ENCODE measurements at regions not wholly inside any gene's neighbourhood (a gene's known extent, or its start where the extent isn't known, plus 50 kb on each side); places are given as distances from the start of the nearest gene placed in this dataset.
A peak's percentile ranks its signal among the peaks of the same experiment; 100 is the strongest.

DNA sequence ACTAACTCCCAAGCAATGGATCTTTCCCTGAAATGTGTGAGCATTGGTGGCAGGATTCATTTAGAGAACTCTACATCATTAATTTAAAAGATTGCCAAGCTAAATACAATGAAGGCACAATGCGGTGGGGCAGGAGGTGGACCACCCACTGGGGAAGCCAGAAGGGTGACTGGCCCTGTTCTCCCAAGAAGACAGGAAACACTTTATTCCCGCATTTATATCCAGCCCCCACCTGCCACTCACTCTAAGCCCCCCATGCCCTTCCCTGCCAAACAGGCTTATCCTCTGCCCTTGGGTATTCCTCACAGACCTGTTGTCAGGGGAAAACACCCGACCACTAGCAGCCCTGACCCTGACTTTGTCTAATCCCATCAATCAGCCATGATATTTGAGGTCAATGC, 189.1 kb upstream of the UBL3 start:
- no peak for DNase-seq (ENCODE audit: low read depth)
- TF ChIP-seq, protein P1, sequence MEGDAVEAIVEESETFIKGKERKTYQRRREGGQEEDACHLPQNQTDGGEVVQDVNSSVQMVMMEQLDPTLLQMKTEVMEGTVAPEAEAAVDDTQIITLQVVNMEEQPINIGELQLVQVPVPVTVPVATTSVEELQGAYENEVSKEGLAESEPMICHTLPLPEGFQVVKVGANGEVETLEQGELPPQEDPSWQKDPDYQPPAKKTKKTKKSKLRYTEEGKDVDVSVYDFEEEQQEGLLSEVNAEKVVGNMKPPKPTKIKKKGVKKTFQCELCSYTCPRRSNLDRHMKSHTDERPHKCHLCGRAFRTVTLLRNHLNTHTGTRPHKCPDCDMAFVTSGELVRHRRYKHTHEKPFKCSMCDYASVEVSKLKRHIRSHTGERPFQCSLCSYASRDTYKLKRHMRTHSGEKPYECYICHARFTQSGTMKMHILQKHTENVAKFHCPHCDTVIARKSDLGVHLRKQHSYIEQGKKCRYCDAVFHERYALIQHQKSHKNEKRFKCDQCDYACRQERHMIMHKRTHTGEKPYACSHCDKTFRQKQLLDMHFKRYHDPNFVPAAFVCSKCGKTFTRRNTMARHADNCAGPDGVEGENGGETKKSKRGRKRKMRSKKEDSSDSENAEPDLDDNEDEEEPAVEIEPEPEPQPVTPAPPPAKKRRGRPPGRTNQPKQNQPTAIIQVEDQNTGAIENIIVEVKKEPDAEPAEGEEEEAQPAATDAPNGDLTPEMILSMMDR (IDR thresholded peaks at IDR 0.05; ENCODE audit: insufficient read depth, low read depth, low read length, missing control alignments): no peak
- H3K4me3 ChIP-seq (ENCODE audit: low read length): no peak overlapping the region

DNA sequence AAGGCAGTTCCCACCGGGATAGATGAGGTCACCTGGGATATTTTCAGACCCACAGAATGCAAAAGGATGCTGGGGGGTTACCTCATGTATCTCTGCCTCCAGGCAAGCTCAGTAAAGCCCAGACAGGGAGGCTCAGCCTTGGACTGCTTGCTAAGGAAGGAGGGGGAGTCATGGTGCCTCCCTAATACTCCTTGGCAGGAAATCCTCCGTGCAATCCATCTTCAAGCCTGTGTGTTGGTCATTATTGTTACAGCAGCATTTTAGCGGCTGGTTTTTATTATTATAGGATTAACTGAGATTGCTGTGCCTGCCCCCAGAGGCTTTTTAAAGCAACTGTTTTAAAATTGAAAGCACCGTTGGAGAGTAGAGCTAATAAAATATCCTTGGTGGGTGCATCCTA, 188.5 kb upstream of the UBL3 start:
- no peak for DNase-seq (ENCODE audit: low read depth)
- TF ChIP-seq, protein P1 (IDR thresholded peaks at IDR 0.05; ENCODE audit: insufficient read depth, low read depth, low read length, missing control alignments): no peak
- H3K4me3 ChIP-seq (ENCODE audit: low read length): no peak overlapping the region

DNA sequence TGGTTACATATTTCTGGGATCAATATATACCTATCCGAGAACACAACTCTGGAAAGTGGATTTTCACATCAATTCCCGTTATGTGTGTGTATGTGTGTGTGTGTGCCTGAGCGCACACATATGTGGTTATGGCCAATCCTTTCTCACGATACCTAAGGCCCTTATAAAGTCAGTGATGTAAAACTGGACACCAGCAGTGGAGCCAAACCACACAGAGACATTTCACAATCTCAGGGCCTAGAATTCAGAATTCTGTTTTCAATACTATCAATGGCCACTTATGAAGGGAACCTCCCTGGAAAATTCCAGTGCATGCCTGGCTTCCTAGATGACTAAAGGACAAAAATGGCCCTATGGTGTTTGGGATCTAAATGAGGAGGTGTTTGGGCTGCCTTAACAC, 187.3 kb upstream of the UBL3 start:
- H3K4me3 ChIP-seq (ENCODE audit: low read length): no peak overlapping the region
- TF ChIP-seq, protein P1 (IDR thresholded peaks at IDR 0.05; ENCODE audit: insufficient read depth, low read depth, low read length, missing control alignments): no peak
- no peak for DNase-seq (ENCODE audit: low read depth)

DNA sequence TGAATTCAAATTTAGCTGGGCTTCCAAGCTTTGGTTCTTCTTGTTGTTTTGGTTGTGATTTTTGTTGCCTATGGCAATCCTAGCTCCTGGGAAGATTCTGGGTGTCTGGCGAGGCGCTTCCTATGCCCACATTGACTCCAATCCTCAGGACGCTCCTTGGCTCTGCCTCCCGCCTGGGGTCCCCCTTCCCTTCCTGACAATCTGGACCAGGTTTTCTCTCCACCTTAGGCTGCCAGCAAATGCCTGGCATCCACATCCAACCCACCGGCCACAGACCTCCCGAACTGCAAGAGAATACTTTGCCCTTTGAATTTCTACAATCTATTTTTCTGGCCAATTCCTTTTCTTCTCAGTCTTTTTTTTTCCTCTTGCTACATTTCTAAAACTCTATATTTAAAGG, 186.9 kb upstream of the UBL3 start:
- TF ChIP-seq, protein P1 (IDR thresholded peaks at IDR 0.05; ENCODE audit: insufficient read depth, low read depth, low read length, missing control alignments): no peak
- no peak overlapping the region for H3K4me3 ChIP-seq (ENCODE audit: low read length)
- DNase-seq (ENCODE audit: low read depth): no peak

DNA sequence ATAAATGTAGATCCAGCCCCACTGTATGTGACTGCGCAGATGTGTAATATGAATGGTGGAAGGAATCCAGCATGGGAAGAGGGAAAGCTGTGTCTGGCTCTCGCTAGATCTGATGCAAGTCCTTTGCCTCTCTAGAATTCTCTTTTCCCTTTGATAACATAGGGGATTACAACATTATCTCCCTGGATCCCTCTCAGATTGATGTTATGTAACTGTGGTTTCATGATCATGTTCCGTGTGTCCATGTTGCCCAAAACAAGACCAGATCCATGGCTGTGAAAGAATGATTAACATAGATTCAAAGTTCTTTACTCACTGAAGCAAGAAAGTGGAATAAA, 184.0 kb upstream of the UBL3 start:
- DNase-seq (ENCODE audit: low read depth): no peak
- TF ChIP-seq, protein P1 (IDR thresholded peaks at IDR 0.05; ENCODE audit: insufficient read depth, low read depth, low read length, missing control alignments): no peak

DNA sequence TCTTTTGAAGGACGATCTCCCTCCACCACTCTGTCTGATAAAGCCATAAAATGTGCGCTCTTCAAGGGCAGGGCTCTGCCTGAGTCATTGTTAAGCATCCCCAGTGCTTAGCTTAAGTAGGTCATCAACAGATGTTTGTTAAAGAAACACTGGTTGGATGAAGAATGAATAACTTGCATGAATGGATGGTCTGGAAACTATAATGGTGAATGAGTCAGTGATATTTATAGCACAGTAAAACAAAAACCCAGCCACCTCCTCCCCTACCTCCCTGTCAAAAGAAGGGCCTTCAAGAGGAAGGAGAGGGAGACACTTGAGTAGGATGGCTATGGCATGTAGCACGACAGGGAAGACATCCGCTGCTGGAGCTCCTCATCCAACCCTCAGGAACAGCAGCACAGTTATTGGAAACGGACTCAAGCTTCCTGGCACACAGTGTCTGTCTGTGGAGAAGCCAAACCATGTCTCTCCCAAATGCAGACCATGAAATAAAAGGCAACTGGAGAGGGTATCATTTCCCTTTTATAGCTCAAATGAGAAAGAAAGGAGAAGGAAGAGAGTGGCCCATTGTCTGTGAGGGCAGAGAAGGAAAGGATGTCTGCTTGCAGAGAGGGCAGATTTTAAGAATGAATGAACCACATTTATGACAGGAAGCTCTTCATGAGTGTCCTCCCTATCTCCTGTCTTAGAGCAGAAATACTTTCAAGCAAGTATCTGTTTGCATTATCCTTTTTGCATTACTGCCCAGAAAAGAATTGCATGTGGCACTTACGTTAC, 183.5 kb upstream of the UBL3 start:
- no peak overlapping the region for H3K4me3 ChIP-seq (ENCODE audit: low read length)
- peak; percentile 63 for DNase-seq (ENCODE audit: low read depth)
- TF ChIP-seq, protein P1 (IDR thresholded peaks at IDR 0.05; ENCODE audit: insufficient read depth, low read depth, low read length, missing control alignments): no peak

More for the DNA sequence above, 184.0 kb upstream of the UBL3 start:
- H3K4me3 ChIP-seq (ENCODE audit: low read length): no peak overlapping the region

DNA sequence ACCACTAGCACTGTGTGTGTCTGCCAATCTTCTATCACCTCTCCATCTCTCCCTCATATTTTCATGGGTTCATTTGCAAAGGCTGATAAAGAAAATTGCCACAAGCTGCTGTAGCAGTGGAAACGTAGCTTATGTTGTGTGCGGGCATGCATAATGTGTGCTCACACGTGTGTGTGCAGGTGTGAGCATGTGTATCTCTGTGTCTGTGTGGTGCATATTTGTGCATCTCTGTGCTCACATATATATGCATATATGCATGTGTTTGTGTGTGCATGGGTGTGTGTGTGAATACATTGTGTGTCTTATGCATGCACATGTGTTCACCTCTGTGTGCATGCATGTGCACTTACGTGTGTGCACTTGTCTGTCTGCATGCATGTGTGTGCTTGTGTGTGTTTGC, 181.8 kb upstream of the UBL3 start:
- no peak for DNase-seq (ENCODE audit: low read depth)
- TF ChIP-seq, protein P1 (IDR thresholded peaks at IDR 0.05; ENCODE audit: insufficient read depth, low read depth, low read length, missing control alignments): no peak
- no peak overlapping the region for H3K4me3 ChIP-seq (ENCODE audit: low read length)

Data from epithelial cell of esophagus (primary cell).